ENCODE measurements at regions not wholly inside any gene's neighbourhood (a gene's known extent, or its start where the extent isn't known, plus 50 kb on each side); places are given as distances from the start of the nearest gene placed in this dataset.

GRCh38 chr7:116100626-116101025 is 70.1 kb upstream of the TFEC start:
- POLR2A ChIA-PET (ENCODE audit: unreplicated experiment): no interaction called here
- Histone ChIP-seq H2AK9ac (replicated peaks; ENCODE audit: low read depth, low read length, poor library complexity) (no peak overlapping the region), H3K9me3 (ENCODE audit: control insufficient read depth, insufficient read depth, low read length) (no peaks in the 10 kb centered on the region), H2BK5ac (ENCODE audit: low read depth, low read length, poor library complexity, severe bottlenecking) (no peak overlapping the region), H4K8ac (ENCODE audit: low read depth in 2 of 2, low read length in 2 of 2) (no peak overlapping the region), H2AK5ac (ENCODE audit: low read depth, low read length) (no peak overlapping the region), H4K91ac (ENCODE audit: insufficient read depth, low read depth, low read length) (no peak overlapping the region), H3K4me2 (ENCODE audit: low read depth, low read length) (no peak overlapping the region), H3K9ac (ENCODE audit: low read depth, low read length) (no peak overlapping the region), H2BK20ac (ENCODE audit: low read depth, low read length) (no peak overlapping the region), H3K56ac (ENCODE audit: extremely low read depth, insufficient read depth, low read length) (no peak overlapping the region), H3K79me1 (ENCODE audit: low read depth in 1 of 2, low read length in 2 of 2) (no peaks in the 10 kb centered on the region), H2BK120ac (ENCODE audit: low read depth, low read length) (no peak overlapping the region), H3K23ac (ENCODE audit: low read depth, low read length) (no peak overlapping the region), H2AFZ (replicated peaks; ENCODE audit: low read length, poor library complexity) (no peak overlapping the region), H3K27ac (ENCODE audit: insufficient read depth, low read length) (no peak overlapping the region), H3K4me3 (ENCODE audit: insufficient read depth, low read depth, low read length) (no peak overlapping the region), H3K4me1 (ENCODE audit: control insufficient read depth, insufficient read depth, low read length) (no peaks in the 10 kb centered on the region), H3K9me1 (ENCODE audit: insufficient read depth, low read length) (no peaks in the 10 kb centered on the region), H3K4ac (ENCODE audit: low read depth, low read length) (no peak overlapping the region), H3K18ac (ENCODE audit: low read depth, low read length) (no peak overlapping the region), H3K14ac (replicated peaks; ENCODE audit: low read depth, low read length) (no peak overlapping the region), H4K20me1 (ENCODE audit: insufficient read depth, low read length) (no peaks in the 10 kb centered on the region), H4K5ac (ENCODE audit: low read depth, low read length) (no peak overlapping the region), H3K36me3 (ENCODE audit: control insufficient read depth, insufficient read depth, low read length) (no peaks in the 10 kb centered on the region), H3K27me3 (ENCODE audit: control insufficient read depth, insufficient read depth, low read length) (no peaks in the 10 kb centered on the region), H2BK15ac (ENCODE audit: low read depth, low read length) (no peak overlapping the region)
- DNase-seq: no peak
- in situ Hi-C loops (cut with MboI; ENCODE audit: low sequenced_read_pairs) (no loop called here), dilution Hi-C loops (cut with HindIII; ENCODE audit: low sequenced_read_pairs, unreplicated experiment) (no loop called here), intact Hi-C loops (cut with micrococcal nuclease) (no loop called here)
- no peak for ATAC-seq (ENCODE audit: low read depth)
- no CpG with 5 or more reads among the region's 2 CpGs for WGBS, 2 experiments (ENCODE audit: extremely low coverage in 2 of 2, insufficient read length in 1 of 2)
- BruUV-seq (replicated peaks): no TSS peak
- no peak for TF ChIP-seq FOS (IDR thresholded peaks at IDR 0.05; ENCODE audit: low read depth, low read length)
- no peak for TF ChIP-seq RAD21 (IDR thresholded peaks at IDR 0.05; ENCODE audit: low read length)
- TF ChIP-seq MXI1 (IDR thresholded peaks at IDR 0.05; ENCODE audit: borderline replicate concordance, low read depth, low read length): no peak
- no peak for TF ChIP-seq CEBPB (IDR thresholded peaks at IDR 0.05; ENCODE audit: low read depth, low read length)
- no peak for TF ChIP-seq BHLHE40 (IDR thresholded peaks at IDR 0.05; ENCODE audit: low read depth, low read length)
- TF ChIP-seq, protein P1, sequence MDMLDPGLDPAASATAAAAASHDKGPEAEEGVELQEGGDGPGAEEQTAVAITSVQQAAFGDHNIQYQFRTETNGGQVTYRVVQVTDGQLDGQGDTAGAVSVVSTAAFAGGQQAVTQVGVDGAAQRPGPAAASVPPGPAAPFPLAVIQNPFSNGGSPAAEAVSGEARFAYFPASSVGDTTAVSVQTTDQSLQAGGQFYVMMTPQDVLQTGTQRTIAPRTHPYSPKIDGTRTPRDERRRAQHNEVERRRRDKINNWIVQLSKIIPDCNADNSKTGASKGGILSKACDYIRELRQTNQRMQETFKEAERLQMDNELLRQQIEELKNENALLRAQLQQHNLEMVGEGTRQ (IDR thresholded peaks at IDR 0.05; ENCODE audit: low read depth, low read length): no peak
- no peak for TF ChIP-seq ELK1 (IDR thresholded peaks at IDR 0.05; ENCODE audit: borderline replicate concordance, low read depth, low read length)
- no peak for TF ChIP-seq SMC3 (IDR thresholded peaks at IDR 0.05; ENCODE audit: low read depth, low read length)
- TF ChIP-seq, protein P2, sequence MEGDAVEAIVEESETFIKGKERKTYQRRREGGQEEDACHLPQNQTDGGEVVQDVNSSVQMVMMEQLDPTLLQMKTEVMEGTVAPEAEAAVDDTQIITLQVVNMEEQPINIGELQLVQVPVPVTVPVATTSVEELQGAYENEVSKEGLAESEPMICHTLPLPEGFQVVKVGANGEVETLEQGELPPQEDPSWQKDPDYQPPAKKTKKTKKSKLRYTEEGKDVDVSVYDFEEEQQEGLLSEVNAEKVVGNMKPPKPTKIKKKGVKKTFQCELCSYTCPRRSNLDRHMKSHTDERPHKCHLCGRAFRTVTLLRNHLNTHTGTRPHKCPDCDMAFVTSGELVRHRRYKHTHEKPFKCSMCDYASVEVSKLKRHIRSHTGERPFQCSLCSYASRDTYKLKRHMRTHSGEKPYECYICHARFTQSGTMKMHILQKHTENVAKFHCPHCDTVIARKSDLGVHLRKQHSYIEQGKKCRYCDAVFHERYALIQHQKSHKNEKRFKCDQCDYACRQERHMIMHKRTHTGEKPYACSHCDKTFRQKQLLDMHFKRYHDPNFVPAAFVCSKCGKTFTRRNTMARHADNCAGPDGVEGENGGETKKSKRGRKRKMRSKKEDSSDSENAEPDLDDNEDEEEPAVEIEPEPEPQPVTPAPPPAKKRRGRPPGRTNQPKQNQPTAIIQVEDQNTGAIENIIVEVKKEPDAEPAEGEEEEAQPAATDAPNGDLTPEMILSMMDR (conservative IDR thresholded peaks at IDR 0.05; ENCODE audit: low read depth, low read length): no peak
- TF ChIP-seq RCOR1 (IDR thresholded peaks at IDR 0.05; ENCODE audit: insufficient replicate concordance, low read length): no peak
- no peak for TF ChIP-seq POLR2A (IDR thresholded peaks at IDR 0.05; ENCODE audit: low read depth, low read length)
- TF ChIP-seq RFX5 (IDR thresholded peaks at IDR 0.05; ENCODE audit: low read depth, low read length): no peak
- TF ChIP-seq MAZ (IDR thresholded peaks at IDR 0.05; ENCODE audit: borderline replicate concordance, low read depth, low read length): no peak
- no peak for TF ChIP-seq MAFK (IDR thresholded peaks at IDR 0.05; ENCODE audit: low read depth, low read length)
- TF ChIP-seq NFE2L2 (IDR thresholded peaks at IDR 0.05; ENCODE audit: low read depth, low read length): no peak
- no peak for TF ChIP-seq CHD1 (IDR thresholded peaks at IDR 0.05; ENCODE audit: low read depth, low read length)
- CTCF ChIA-PET: no interaction called here
